ENCODE measurements at regions not wholly inside any gene's neighbourhood (a gene's known extent, or its start where the extent isn't known, plus 50 kb on each side); places are given as distances from the start of the nearest gene placed in this dataset.
"Not testable (repeated sequence)": the region's sequence is repeated elsewhere in the genome, so short reads cannot be mapped to it uniquely, and the experiment has no call there.

DNA sequence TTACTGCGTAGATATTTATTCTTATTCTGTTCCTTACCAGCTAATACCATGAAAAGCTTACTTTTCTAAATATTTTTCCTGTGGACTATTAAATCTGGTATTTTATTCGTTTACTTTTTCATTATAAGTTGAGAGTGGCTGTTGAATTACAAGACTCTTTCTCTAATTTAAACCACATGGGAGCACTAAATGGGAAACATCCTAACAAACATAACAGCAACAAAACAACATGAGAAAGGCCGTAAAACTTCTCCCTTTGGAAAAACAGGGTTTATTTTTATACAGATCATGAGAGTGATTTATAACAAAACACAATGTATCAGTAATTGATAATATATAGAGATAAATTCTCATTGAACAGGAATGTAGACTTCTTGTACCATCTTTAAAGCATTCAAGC, 1592.1 kb downstream of the EFNB2 start:
- no peaks in the 10 kb centered on the region for H3K27me3 Mint-ChIP-seq (ENCODE audit: unreplicated experiment)
- H3K4me1 Mint-ChIP-seq (ENCODE audit: low read depth, unreplicated experiment): peaks cover 2% of the 10 kb centered on the region
- no peaks in the 10 kb centered on the region for H3K9me3 Mint-ChIP-seq (ENCODE audit: unreplicated experiment)

DNA sequence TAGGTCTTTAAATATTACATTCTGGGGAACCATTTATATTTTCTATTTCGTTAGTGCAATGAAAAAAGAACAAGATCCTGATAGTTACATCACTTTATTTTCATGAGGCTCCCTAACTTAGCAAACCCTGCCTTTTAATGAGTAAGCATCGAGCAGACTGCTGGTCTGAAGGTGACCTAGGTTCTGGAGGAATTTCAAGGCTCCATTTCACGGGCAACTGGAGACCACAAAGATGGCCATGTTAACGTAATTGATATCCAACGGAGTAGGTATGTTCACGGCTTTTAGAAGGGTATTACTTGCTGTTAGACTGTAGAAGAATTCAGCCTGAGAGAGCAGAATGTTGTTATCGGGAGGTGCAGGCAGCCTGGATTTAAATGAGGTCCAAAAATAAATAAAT, 1597.6 kb downstream of the EFNB2 start:
- Mint-ChIP-seq H3K27me3 (ENCODE audit: unreplicated experiment) (peaks cover 2% of the 10 kb centered on the region), H3K36me3 (ENCODE audit: unreplicated experiment) (no peaks in the 10 kb centered on the region), H3K27ac (ENCODE audit: unreplicated experiment) (no peak overlapping the region), H3K4me3 (ENCODE audit: unreplicated experiment) (no peak overlapping the region), H3K9me3 (ENCODE audit: unreplicated experiment) (peaks cover 1% of the 10 kb centered on the region), H3K4me1 (ENCODE audit: low read depth, unreplicated experiment) (no peaks in the 10 kb centered on the region)
- no peak for DNase-seq
- TF ChIP-seq, protein P1, sequence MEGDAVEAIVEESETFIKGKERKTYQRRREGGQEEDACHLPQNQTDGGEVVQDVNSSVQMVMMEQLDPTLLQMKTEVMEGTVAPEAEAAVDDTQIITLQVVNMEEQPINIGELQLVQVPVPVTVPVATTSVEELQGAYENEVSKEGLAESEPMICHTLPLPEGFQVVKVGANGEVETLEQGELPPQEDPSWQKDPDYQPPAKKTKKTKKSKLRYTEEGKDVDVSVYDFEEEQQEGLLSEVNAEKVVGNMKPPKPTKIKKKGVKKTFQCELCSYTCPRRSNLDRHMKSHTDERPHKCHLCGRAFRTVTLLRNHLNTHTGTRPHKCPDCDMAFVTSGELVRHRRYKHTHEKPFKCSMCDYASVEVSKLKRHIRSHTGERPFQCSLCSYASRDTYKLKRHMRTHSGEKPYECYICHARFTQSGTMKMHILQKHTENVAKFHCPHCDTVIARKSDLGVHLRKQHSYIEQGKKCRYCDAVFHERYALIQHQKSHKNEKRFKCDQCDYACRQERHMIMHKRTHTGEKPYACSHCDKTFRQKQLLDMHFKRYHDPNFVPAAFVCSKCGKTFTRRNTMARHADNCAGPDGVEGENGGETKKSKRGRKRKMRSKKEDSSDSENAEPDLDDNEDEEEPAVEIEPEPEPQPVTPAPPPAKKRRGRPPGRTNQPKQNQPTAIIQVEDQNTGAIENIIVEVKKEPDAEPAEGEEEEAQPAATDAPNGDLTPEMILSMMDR (IDR thresholded peaks at IDR 0.05; ENCODE audit: partially characterized antibody, unreplicated experiment): no peak

More for the DNA sequence above, 1592.1 kb downstream of the EFNB2 start:
- peak overlapping the region; percentile 14 for H3K27ac Mint-ChIP-seq (ENCODE audit: unreplicated experiment)
- DNase-seq: no peak
- no peak overlapping the region for H3K4me3 Mint-ChIP-seq (ENCODE audit: unreplicated experiment)
- H3K36me3 Mint-ChIP-seq (ENCODE audit: unreplicated experiment): no peaks in the 10 kb centered on the region
- TF ChIP-seq, protein P1 (IDR thresholded peaks at IDR 0.05; ENCODE audit: partially characterized antibody, unreplicated experiment): no peak

DNA sequence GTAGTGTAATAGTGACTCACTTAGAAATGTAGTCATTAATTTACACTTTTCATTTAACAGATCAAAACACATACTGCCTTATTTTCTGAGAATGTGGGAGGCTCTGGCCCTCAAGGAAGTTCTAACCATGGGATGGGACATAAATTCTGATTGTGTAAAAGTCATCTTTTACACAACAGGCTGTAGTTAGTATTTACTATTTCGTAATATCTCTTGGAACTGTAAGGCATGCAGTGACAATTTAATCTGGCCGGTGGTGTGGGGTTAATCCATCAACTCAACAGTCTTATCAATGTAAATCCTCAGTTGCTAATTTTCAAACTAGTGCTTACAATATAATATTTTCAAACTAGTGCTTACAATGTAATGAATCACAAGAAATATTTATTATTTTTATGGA, 1599.2 kb downstream of the EFNB2 start:
- H3K27me3 Mint-ChIP-seq (ENCODE audit: unreplicated experiment): peaks cover 2% of the 10 kb centered on the region
- no peaks in the 10 kb centered on the region for H3K36me3 Mint-ChIP-seq (ENCODE audit: unreplicated experiment)
- TF ChIP-seq, protein P1 (IDR thresholded peaks at IDR 0.05; ENCODE audit: partially characterized antibody, unreplicated experiment): no peak
- no peak overlapping the region for H3K27ac Mint-ChIP-seq (ENCODE audit: unreplicated experiment)
- H3K4me3 Mint-ChIP-seq (ENCODE audit: unreplicated experiment): no peak overlapping the region
- no peak for DNase-seq
- no peaks in the 10 kb centered on the region for H3K4me1 Mint-ChIP-seq (ENCODE audit: low read depth, unreplicated experiment)
- peaks cover 1% of the 10 kb centered on the region for H3K9me3 Mint-ChIP-seq (ENCODE audit: unreplicated experiment)

DNA sequence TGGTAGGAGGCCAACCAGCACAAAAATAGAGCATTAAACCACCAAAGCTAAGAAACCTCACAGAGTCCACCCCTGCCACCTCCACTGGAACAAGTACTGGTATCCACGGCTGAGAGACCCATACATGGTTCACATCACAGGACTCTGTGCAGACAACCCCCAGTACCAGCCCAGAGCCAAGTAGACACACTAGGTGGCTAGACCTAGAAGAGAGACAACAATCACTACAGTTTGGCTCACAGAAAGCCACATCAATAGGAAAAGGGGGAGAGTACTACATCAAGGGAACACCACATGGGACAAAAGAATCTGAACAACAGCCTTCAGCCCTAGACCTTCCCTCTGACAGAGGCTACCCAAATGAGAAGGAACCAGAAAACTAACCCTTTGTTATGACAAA, 1614.9 kb downstream of the EFNB2 start:
- not testable (repeated sequence) for H3K27me3 Mint-ChIP-seq (ENCODE audit: unreplicated experiment); H3K9me3 Mint-ChIP-seq (ENCODE audit: unreplicated experiment); H3K27ac Mint-ChIP-seq (ENCODE audit: unreplicated experiment)

DNA sequence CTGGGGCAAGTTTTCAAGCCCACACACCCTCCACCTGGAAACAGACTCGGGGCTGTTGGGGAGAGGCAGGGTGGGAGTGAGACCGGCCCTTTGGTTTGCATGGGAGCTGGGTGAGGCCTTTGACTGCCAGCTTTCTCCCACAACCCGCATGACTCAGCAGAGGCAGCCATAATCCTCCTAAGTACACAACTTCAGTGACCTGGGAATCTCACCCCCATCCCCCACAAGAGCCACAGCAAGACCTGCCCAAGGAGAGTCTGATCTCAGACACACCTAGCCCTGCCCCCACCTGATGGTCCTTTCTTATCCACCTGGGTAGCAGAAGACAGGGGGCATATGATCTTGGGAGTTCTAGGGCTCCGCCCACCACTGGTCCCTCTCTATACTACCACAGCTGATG, 1615.4 kb downstream of the EFNB2 start:
- TF ChIP-seq, protein P1 (IDR thresholded peaks at IDR 0.05; ENCODE audit: partially characterized antibody, unreplicated experiment): no peak
- no peak for DNase-seq
- Mint-ChIP-seq H3K27ac (ENCODE audit: unreplicated experiment) (no peak overlapping the region), H3K4me1 (ENCODE audit: low read depth, unreplicated experiment) (no peaks in the 10 kb centered on the region), H3K27me3 (ENCODE audit: unreplicated experiment) (peaks cover 2% of the 10 kb centered on the region), H3K4me3 (ENCODE audit: unreplicated experiment) (no peak overlapping the region), H3K9me3 (ENCODE audit: unreplicated experiment) (peaks cover 4% of the 10 kb centered on the region), H3K36me3 (ENCODE audit: unreplicated experiment) (peaks cover 7% of the 10 kb centered on the region)

More for the DNA sequence above, 1614.9 kb downstream of the EFNB2 start:
- H3K4me3 Mint-ChIP-seq (ENCODE audit: unreplicated experiment); H3K4me1 Mint-ChIP-seq (ENCODE audit: low read depth, unreplicated experiment); H3K36me3 Mint-ChIP-seq (ENCODE audit: unreplicated experiment); DNase-seq: not testable (repeated sequence)
